ENCODE measurements at regions not wholly inside any gene's neighbourhood (a gene's known extent, or its start where the extent isn't known, plus 50 kb on each side); places are given as distances from the start of the nearest gene placed in this dataset.

DNA sequence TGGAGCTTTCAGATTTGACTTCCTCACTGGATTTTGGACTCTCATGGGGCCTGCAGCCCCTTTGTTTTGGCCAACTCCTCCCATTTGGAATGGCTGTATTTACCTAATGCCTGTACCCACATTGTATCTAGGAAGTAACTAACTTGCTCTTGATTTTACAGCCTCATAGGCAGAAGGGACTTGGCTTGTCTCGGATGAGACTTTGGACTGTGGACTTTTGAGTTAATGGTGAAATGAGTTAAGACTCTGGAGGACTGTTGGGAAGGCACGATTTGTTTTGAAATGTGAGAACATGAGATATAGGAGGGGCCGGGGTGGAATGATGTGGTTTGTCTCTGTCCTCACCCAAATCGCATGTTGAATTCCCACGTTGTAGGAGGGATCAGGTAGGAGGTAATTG lies 233.4 kb upstream of the GALNT5 start:
- no peaks in the 10 kb centered on the region for H3K4me1 ChIP-seq (ENCODE audit: control insufficient read depth, insufficient read depth, low read length)
- no peak overlapping the region for H4K91ac ChIP-seq (ENCODE audit: insufficient read depth, low read depth, low read length)
- ATAC-seq (ENCODE audit: low read depth) (no peak), DNase-seq (no peak)
- H4K20me1 ChIP-seq (ENCODE audit: insufficient read depth, low read length): no peaks in the 10 kb centered on the region
- no peak overlapping the region for H2AK5ac ChIP-seq (ENCODE audit: low read depth, low read length)
- no peak overlapping the region for H3K4ac ChIP-seq (ENCODE audit: low read depth, low read length)
- no peak overlapping the region for H3K4me3 ChIP-seq (ENCODE audit: insufficient read depth, low read depth, low read length)
- H3K36me3 ChIP-seq (ENCODE audit: control insufficient read depth, insufficient read depth, low read length): no peaks in the 10 kb centered on the region
- no peak overlapping the region for H3K14ac ChIP-seq (replicated peaks; ENCODE audit: low read depth, low read length)
- no peak overlapping the region for H2BK15ac ChIP-seq (ENCODE audit: low read depth, low read length)
- no peak overlapping the region for H3K23ac ChIP-seq (ENCODE audit: low read depth, low read length)
- H3K79me1 ChIP-seq (ENCODE audit: low read depth in 1 of 2, low read length in 2 of 2): no peaks in the 10 kb centered on the region
- H4K5ac ChIP-seq (ENCODE audit: low read depth, low read length): no peak overlapping the region
- H3K56ac ChIP-seq (ENCODE audit: extremely low read depth, insufficient read depth, low read length): no peak overlapping the region
- no peak overlapping the region for H3K18ac ChIP-seq (ENCODE audit: low read depth, low read length)
- ChIA-PET POLR2A (ENCODE audit: unreplicated experiment) (no interaction called here), CTCF (no interaction called here)
- H4K8ac ChIP-seq (ENCODE audit: low read depth in 2 of 2, low read length in 2 of 2): no peak overlapping the region
- WGBS, 2 experiments (ENCODE audit: extremely low coverage in 2 of 2, insufficient read length in 1 of 2): no CpG with 5 or more reads among the region's 5 CpGs
- H3K9me1 ChIP-seq (ENCODE audit: insufficient read depth, low read length): no peaks in the 10 kb centered on the region
- no TSS peak for BruUV-seq (replicated peaks)
- no peak overlapping the region for H2BK20ac ChIP-seq (ENCODE audit: low read depth, low read length)
- dilution Hi-C loops (cut with HindIII; ENCODE audit: low sequenced_read_pairs, unreplicated experiment) (no loop called here), intact Hi-C loops (cut with micrococcal nuclease) (no loop called here), in situ Hi-C loops (cut with MboI; ENCODE audit: low sequenced_read_pairs) (no loop called here)
- H2AFZ ChIP-seq (replicated peaks; ENCODE audit: low read length, poor library complexity): no peak overlapping the region
- no peaks in the 10 kb centered on the region for H3K9me3 ChIP-seq (ENCODE audit: control insufficient read depth, insufficient read depth, low read length)
- H2BK120ac ChIP-seq (ENCODE audit: low read depth, low read length): no peak overlapping the region
- no peak overlapping the region for H3K4me2 ChIP-seq (ENCODE audit: low read depth, low read length)
- TF ChIP-seq, protein P1, sequence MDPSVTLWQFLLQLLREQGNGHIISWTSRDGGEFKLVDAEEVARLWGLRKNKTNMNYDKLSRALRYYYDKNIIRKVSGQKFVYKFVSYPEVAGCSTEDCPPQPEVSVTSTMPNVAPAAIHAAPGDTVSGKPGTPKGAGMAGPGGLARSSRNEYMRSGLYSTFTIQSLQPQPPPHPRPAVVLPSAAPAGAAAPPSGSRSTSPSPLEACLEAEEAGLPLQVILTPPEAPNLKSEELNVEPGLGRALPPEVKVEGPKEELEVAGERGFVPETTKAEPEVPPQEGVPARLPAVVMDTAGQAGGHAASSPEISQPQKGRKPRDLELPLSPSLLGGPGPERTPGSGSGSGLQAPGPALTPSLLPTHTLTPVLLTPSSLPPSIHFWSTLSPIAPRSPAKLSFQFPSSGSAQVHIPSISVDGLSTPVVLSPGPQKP (IDR thresholded peaks at IDR 0.05; ENCODE audit: borderline replicate concordance, low read depth, low read length): no peak
- TF ChIP-seq NFE2L2 (IDR thresholded peaks at IDR 0.05; ENCODE audit: low read depth, low read length) (no peak), FOS (IDR thresholded peaks at IDR 0.05; ENCODE audit: low read depth, low read length) (no peak), RFX5 (IDR thresholded peaks at IDR 0.05; ENCODE audit: low read depth, low read length) (no peak), SMC3 (IDR thresholded peaks at IDR 0.05; ENCODE audit: low read depth, low read length) (no peak), CEBPB (IDR thresholded peaks at IDR 0.05; ENCODE audit: low read depth, low read length) (no peak), BHLHE40 (IDR thresholded peaks at IDR 0.05; ENCODE audit: low read depth, low read length) (no peak), CHD1 (IDR thresholded peaks at IDR 0.05; ENCODE audit: low read depth, low read length) (no peak), POLR2A (IDR thresholded peaks at IDR 0.05; ENCODE audit: low read depth, low read length) (no peak), MAZ (IDR thresholded peaks at IDR 0.05; ENCODE audit: borderline replicate concordance, low read depth, low read length) (no peak), MAFK (IDR thresholded peaks at IDR 0.05; ENCODE audit: low read depth, low read length) (no peak), RCOR1 (IDR thresholded peaks at IDR 0.05; ENCODE audit: insufficient replicate concordance, low read length) (no peak), RAD21 (IDR thresholded peaks at IDR 0.05; ENCODE audit: low read length) (no peak), MXI1 (IDR thresholded peaks at IDR 0.05; ENCODE audit: borderline replicate concordance, low read depth, low read length) (no peak)
- TF ChIP-seq, protein P2, sequence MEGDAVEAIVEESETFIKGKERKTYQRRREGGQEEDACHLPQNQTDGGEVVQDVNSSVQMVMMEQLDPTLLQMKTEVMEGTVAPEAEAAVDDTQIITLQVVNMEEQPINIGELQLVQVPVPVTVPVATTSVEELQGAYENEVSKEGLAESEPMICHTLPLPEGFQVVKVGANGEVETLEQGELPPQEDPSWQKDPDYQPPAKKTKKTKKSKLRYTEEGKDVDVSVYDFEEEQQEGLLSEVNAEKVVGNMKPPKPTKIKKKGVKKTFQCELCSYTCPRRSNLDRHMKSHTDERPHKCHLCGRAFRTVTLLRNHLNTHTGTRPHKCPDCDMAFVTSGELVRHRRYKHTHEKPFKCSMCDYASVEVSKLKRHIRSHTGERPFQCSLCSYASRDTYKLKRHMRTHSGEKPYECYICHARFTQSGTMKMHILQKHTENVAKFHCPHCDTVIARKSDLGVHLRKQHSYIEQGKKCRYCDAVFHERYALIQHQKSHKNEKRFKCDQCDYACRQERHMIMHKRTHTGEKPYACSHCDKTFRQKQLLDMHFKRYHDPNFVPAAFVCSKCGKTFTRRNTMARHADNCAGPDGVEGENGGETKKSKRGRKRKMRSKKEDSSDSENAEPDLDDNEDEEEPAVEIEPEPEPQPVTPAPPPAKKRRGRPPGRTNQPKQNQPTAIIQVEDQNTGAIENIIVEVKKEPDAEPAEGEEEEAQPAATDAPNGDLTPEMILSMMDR (conservative IDR thresholded peaks at IDR 0.05; ENCODE audit: low read depth, low read length): no peak
- TF ChIP-seq, protein P3, sequence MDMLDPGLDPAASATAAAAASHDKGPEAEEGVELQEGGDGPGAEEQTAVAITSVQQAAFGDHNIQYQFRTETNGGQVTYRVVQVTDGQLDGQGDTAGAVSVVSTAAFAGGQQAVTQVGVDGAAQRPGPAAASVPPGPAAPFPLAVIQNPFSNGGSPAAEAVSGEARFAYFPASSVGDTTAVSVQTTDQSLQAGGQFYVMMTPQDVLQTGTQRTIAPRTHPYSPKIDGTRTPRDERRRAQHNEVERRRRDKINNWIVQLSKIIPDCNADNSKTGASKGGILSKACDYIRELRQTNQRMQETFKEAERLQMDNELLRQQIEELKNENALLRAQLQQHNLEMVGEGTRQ (IDR thresholded peaks at IDR 0.05; ENCODE audit: low read depth, low read length): no peak
- no peak overlapping the region for H2AK9ac ChIP-seq (replicated peaks; ENCODE audit: low read depth, low read length, poor library complexity)
- H2BK5ac ChIP-seq (ENCODE audit: low read depth, low read length, poor library complexity, severe bottlenecking): no peak overlapping the region
- H3K27me3 ChIP-seq (ENCODE audit: control insufficient read depth, insufficient read depth, low read length): no peaks in the 10 kb centered on the region
- H3K9ac ChIP-seq (ENCODE audit: low read depth, low read length): no peak overlapping the region
- no peak overlapping the region for H3K27ac ChIP-seq (ENCODE audit: insufficient read depth, low read length)

All from IMR-90 (cell line).